ENCODE measurements at regions not wholly inside any gene's neighbourhood (a gene's known extent, or its start where the extent isn't known, plus 50 kb on each side); places are given as distances from the start of the nearest gene placed in this dataset.

DNA sequence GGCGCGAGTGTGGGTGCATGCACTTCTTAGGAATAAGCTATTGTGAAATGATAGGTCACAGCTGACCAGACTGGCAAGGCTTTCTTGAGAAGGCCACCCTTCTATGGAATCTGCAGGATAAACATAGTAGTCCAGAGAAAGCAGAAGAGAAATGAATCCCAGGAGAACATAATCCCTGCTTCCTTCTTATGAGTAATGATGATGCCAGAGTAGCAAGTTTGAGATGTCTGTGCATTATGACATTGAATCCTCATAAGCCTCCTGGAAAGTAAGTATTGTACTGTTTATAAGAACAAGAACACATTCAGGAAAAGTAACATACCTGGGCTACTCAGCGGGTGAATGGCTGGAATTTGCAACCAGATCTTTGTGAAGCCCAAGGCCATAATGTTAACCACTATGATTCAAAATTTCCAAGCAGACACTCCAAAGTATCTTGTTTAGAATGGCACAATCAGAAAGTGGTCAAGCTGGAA is 272.1 kb upstream of the HS3ST1 start:
- TF ChIP-seq, protein P1, sequence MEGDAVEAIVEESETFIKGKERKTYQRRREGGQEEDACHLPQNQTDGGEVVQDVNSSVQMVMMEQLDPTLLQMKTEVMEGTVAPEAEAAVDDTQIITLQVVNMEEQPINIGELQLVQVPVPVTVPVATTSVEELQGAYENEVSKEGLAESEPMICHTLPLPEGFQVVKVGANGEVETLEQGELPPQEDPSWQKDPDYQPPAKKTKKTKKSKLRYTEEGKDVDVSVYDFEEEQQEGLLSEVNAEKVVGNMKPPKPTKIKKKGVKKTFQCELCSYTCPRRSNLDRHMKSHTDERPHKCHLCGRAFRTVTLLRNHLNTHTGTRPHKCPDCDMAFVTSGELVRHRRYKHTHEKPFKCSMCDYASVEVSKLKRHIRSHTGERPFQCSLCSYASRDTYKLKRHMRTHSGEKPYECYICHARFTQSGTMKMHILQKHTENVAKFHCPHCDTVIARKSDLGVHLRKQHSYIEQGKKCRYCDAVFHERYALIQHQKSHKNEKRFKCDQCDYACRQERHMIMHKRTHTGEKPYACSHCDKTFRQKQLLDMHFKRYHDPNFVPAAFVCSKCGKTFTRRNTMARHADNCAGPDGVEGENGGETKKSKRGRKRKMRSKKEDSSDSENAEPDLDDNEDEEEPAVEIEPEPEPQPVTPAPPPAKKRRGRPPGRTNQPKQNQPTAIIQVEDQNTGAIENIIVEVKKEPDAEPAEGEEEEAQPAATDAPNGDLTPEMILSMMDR (IDR thresholded peaks at IDR 0.05): no peak
- no peak for TF ChIP-seq ZFX (IDR thresholded peaks at IDR 0.05; ENCODE audit: borderline replicate concordance)
